ENCODE measurements at regions not wholly inside any gene's neighbourhood (a gene's known extent, or its start where the extent isn't known, plus 50 kb on each side); places are given as distances from the start of the nearest gene placed in this dataset.

DNA sequence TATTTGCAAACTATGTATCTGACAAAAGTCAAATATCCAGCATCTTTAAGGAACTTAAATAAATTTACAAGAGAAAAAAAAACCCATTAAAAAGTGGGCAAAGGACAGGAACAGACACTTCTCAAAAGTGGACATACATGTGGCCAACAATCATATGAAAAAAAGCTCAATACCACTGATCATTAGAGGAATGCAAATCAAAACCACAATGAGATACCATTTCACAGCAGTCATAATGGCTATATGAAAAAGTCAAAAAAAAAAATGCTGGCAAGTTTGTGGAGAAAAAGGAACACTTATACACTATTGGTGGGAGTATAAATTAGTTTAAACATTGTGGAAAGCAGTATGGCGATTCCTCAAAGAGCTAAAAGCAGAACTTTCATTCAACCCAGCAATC is 130.3 kb upstream of the LHCGR start:
- TF ChIP-seq, protein P1, sequence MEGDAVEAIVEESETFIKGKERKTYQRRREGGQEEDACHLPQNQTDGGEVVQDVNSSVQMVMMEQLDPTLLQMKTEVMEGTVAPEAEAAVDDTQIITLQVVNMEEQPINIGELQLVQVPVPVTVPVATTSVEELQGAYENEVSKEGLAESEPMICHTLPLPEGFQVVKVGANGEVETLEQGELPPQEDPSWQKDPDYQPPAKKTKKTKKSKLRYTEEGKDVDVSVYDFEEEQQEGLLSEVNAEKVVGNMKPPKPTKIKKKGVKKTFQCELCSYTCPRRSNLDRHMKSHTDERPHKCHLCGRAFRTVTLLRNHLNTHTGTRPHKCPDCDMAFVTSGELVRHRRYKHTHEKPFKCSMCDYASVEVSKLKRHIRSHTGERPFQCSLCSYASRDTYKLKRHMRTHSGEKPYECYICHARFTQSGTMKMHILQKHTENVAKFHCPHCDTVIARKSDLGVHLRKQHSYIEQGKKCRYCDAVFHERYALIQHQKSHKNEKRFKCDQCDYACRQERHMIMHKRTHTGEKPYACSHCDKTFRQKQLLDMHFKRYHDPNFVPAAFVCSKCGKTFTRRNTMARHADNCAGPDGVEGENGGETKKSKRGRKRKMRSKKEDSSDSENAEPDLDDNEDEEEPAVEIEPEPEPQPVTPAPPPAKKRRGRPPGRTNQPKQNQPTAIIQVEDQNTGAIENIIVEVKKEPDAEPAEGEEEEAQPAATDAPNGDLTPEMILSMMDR (IDR thresholded peaks at IDR 0.05; ENCODE audit: unreplicated experiment) = no peak
- Mint-ChIP-seq H3K4me3 (ENCODE audit: low read depth, unreplicated experiment) (no peak overlapping the region), H3K9me3 (ENCODE audit: low read depth, unreplicated experiment) (peaks cover 4% of the 10 kb centered on the region), H3K36me3 (ENCODE audit: insufficient read depth, unreplicated experiment) (no peaks in the 10 kb centered on the region), H3K4me1 (ENCODE audit: low read depth, unreplicated experiment) (no peaks in the 10 kb centered on the region), H3K27ac (ENCODE audit: unreplicated experiment) (no peak overlapping the region), H3K27me3 (ENCODE audit: unreplicated experiment) (no peaks in the 10 kb centered on the region)
- intact Hi-C loops (cut with micrococcal nuclease; ENCODE audit: unreplicated experiment) = no loop called here
- no peak for DNase-seq
- BruUV-seq (replicated peaks) = no TSS peak
- CTCF ChIA-PET = interaction anchor here (0.6 kb wide), 1 partner anchor 1599 kb away, joined by 4 read pairs; no protein-coding TSS in a partner anchor

DNA sequence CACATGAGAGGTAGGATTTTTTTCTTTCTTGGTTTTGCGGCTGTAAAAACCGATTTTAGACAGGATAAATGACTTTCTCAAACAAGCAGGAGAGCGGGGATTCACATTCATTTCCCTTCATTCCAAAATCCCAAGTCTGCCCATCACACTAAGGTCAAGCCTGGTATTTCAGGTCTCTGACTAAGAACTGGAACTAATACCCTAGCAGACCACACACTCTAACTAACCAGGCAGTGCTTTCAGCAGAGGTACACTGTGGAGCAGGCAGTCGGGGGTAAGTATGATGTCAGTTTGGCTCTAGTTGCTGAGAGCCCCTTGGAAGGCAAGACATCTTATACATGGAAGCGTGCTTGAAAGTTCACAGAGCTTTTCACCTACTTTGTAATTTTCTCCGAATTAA is 128.1 kb upstream of the LHCGR start:
- no peak for DNase-seq
- no peaks in the 10 kb centered on the region for H3K36me3 Mint-ChIP-seq (ENCODE audit: insufficient read depth, unreplicated experiment)
- peaks cover 4% of the 10 kb centered on the region for H3K9me3 Mint-ChIP-seq (ENCODE audit: low read depth, unreplicated experiment)
- TF ChIP-seq, protein P1 (IDR thresholded peaks at IDR 0.05; ENCODE audit: unreplicated experiment) = no peak
- no TSS peak for BruUV-seq (replicated peaks)
- H3K4me3 Mint-ChIP-seq (ENCODE audit: low read depth, unreplicated experiment) = no peak overlapping the region
- H3K27me3 Mint-ChIP-seq (ENCODE audit: unreplicated experiment) = no peaks in the 10 kb centered on the region
- intact Hi-C loops (cut with micrococcal nuclease; ENCODE audit: unreplicated experiment) = no loop called here
- CTCF ChIA-PET = no interaction called here
- H3K27ac Mint-ChIP-seq (ENCODE audit: unreplicated experiment) = no peak overlapping the region
- no peaks in the 10 kb centered on the region for H3K4me1 Mint-ChIP-seq (ENCODE audit: low read depth, unreplicated experiment)

DNA sequence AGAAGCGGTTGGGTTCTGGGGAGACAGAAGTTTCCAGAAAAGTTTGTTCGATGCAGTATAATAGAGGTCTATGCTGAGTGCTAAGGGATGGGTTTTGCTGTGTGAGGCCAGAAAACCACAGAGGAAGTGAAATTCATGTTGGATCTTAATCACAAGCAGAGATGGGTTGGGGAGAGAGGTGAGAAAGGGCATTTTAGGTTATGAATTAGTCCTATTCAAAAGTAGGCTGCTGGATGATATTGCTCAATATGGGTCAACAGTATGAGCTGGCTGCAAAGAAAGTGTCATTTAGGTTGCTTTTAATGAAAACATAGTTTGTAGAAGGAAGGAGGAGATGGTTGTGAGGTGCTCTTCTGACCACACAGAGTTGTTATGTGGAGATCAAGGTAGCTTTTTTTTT is 118.8 kb upstream of the LHCGR start:
- Mint-ChIP-seq H3K27me3 (ENCODE audit: unreplicated experiment) (no peaks in the 10 kb centered on the region), H3K4me1 (ENCODE audit: low read depth, unreplicated experiment) (no peaks in the 10 kb centered on the region)
- CTCF ChIA-PET = interaction anchor here (0.6 kb wide), 1 partner anchor 336 kb away, joined by 4 read pairs; no protein-coding TSS in a partner anchor

DNA sequence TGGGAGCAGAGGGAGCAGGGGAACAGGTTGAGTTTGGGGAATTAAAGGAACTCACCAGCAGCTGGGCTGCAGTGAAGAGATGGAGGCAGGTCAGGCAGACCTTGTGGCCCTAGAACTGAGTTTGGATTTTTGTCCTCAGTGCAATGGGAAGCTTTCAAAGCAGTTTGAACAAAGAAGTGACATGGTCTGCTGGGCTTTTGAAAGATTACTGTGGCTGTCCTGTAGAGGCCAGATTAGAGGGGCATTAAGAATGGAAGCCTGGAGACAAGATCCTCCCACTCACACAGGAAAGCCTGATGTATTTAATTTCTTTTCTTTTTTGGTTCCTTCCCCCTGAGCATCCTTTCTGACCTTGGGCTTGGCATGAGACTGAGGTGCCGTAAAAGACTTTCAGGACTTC is 118.1 kb upstream of the LHCGR start:
- Mint-ChIP-seq H3K36me3 (ENCODE audit: insufficient read depth, unreplicated experiment) (no peaks in the 10 kb centered on the region), H3K9me3 (ENCODE audit: low read depth, unreplicated experiment) (no peaks in the 10 kb centered on the region), H3K4me3 (ENCODE audit: low read depth, unreplicated experiment) (no peak overlapping the region), H3K27me3 (ENCODE audit: unreplicated experiment) (no peaks in the 10 kb centered on the region), H3K27ac (ENCODE audit: unreplicated experiment) (no peak overlapping the region), H3K4me1 (ENCODE audit: low read depth, unreplicated experiment) (no peaks in the 10 kb centered on the region)
- BruUV-seq (replicated peaks) = no TSS peak
- intact Hi-C loops (cut with micrococcal nuclease; ENCODE audit: unreplicated experiment) = loop anchor here (10.0 kb wide), 1 partner anchor 269 kb away; no protein-coding TSS in a partner anchor
- no peak for DNase-seq
- CTCF ChIA-PET = no interaction called here
- TF ChIP-seq, protein P1 (IDR thresholded peaks at IDR 0.05; ENCODE audit: unreplicated experiment) = no peak

More for the DNA sequence above, 118.8 kb upstream of the LHCGR start:
- no peaks in the 10 kb centered on the region for H3K36me3 Mint-ChIP-seq (ENCODE audit: insufficient read depth, unreplicated experiment)
- TF ChIP-seq, protein P1 (IDR thresholded peaks at IDR 0.05; ENCODE audit: unreplicated experiment) = no peak
- H3K4me3 Mint-ChIP-seq (ENCODE audit: low read depth, unreplicated experiment) = no peak overlapping the region
- no peak for DNase-seq
- no peaks in the 10 kb centered on the region for H3K9me3 Mint-ChIP-seq (ENCODE audit: low read depth, unreplicated experiment)
- BruUV-seq (replicated peaks) = no TSS peak
- H3K27ac Mint-ChIP-seq (ENCODE audit: unreplicated experiment) = no peak overlapping the region
- intact Hi-C loops (cut with micrococcal nuclease; ENCODE audit: unreplicated experiment) = loop anchor here (10.0 kb wide), 1 partner anchor 269 kb away; no protein-coding TSS in a partner anchor
